Panc1 (cell line): ENCODE measurements at regions not wholly inside any gene's neighbourhood (a gene's known extent, or its start where the extent isn't known, plus 50 kb on each side); places are given as distances from the start of the nearest gene placed in this dataset.

Source experiments
- ATAC-seq: fragments of 200-7000 bp; cut with Tn5 transposase; 2 replicates; pipeline ENCODE4 v1.9.1; 2020; ENCODE audit warnings: mild to moderate bottlenecking, moderate library complexity
- BruUV-seq: library from RNA; stranded (reverse); fragments of 400-500 nt; replicated peaks from 2 replicates; lab custom pipeline; 2021; lab: Mats Ljungman, UMichigan
- CTCF ChIA-PET: fragments of 300-600 bp; sonication (Branson Sonifier 250); formaldehyde crosslinking; loops from one replicate; lab custom pipeline; 2022; ENCODE audit warnings: antibody characterized with exemption; lab: Charles Lee
- POLR2A ChIA-PET: fragments of 300-600 bp; sonication (Branson Sonifier 250); formaldehyde crosslinking; loops from one replicate; lab custom pipeline; 2022; ENCODE audit warnings: antibody characterized with exemption; lab: Charles Lee
- DNase-seq: peaks from one replicate; pipeline ENCODE4 v3.0.0-alpha.2; 2010; ENCODE audit warnings: low read depth, low spot score
- H3K27ac ChIP-seq: 2 replicates; pipeline ENCODE4 v1.5.1; 2011; ENCODE audit warnings: mild to moderate bottlenecking, low read length, inconsistent platforms
- H3K27me3 ChIP-seq: fragments of 200-500 bp; sonication (Bioruptor generic); 2 replicates; pipeline ENCODE4 v1.6.0; 2014; ENCODE audit warnings: low read length, inconsistent platforms; ENCODE audit not compliant: control insufficient read depth, insufficient read depth
- H3K36me3 ChIP-seq: fragments of 200-500 bp; sonication (Bioruptor generic); 2 replicates; pipeline ENCODE4 v1.5.1; 2014; ENCODE audit warnings: inconsistent platforms, mild to moderate bottlenecking, low read length, moderate library complexity; ENCODE audit not compliant: control insufficient read depth, insufficient read depth
- H3K4me1 ChIP-seq: 2 replicates; pipeline ENCODE4 v1.5.1; 2011; ENCODE audit warnings: inconsistent platforms, mild to moderate bottlenecking, low read length, moderate library complexity; ENCODE audit not compliant: control insufficient read depth, insufficient read depth
- H3K4me3 ChIP-seq, 2 experiments: 2 replicates each; pipeline ENCODE4 v1.5.1; 2011 to 2012; ENCODE audit warnings: low read depth in 2 of 2, low read length in 2 of 2, mild to moderate bottlenecking in 2 of 2, inconsistent platforms in 1 of 2, moderate library complexity in 1 of 2
- H3K9me3 ChIP-seq: fragments of 200-500 bp; sonication (Bioruptor generic); 2 replicates; pipeline ENCODE4 v1.5.1; 2014; ENCODE audit warnings: low read depth, mild to moderate bottlenecking, inconsistent platforms, low read length, moderate library complexity; ENCODE audit not compliant: control insufficient read depth, insufficient read depth
- POLR2AphosphoS5 ChIP-seq: IDR thresholded peaks from 2 replicates; pipeline ENCODE4 v1.6.1; 2012; ENCODE audit warnings: mild to moderate bottlenecking, low read depth, low read length, moderate library complexity
- SIN3A ChIP-seq: IDR thresholded peaks from 2 replicates; pipeline ENCODE4 v1.6.1; 2012; ENCODE audit warnings: low read depth, mild to moderate bottlenecking, low read length, moderate library complexity, borderline replicate concordance; ENCODE audit not compliant: insufficient read depth
- TCF7L2 ChIP-seq: IDR thresholded peaks from 2 replicates; pipeline ENCODE4 v1.6.1; 2011; ENCODE audit warnings: mild to moderate bottlenecking, low read depth, low read length, inconsistent platforms
- in situ Hi-C: cut with HindIII; loops from 2 replicates; pipeline ENCODE4 v1.10.0; 2016; ENCODE audit warnings: low sequenced_read_pairs, low pct_unique_long_range_greater_than_20kb
- intact Hi-C: fragments of 100-400 bp; cut with micrococcal nuclease; formaldehyde crosslinking; loops from one replicate; pipeline ENCODE4 v1.10.0; 2022; ENCODE audit not compliant: unreplicated experiment
- TF ChIP-seq, protein P1 (sequence below), 2 experiments: IDR thresholded peaks; 2 replicates each; pipeline ENCODE4 v1.6.1; 2011 to 2012; ENCODE audit warnings: low read depth in 2 of 2, control low read depth in 1 of 2, low read length in 1 of 2, mild to moderate bottlenecking in 1 of 2, moderate library complexity in 1 of 2; ENCODE audit not compliant: insufficient read depth in 1 of 2
- TF ChIP-seq, protein P2 (sequence below): fragments of 450-650 bp; IDR thresholded peaks from 2 replicates; pipeline ENCODE4 v1.5.1; 2017; ENCODE audit warnings: mild to moderate bottlenecking

DNA sequence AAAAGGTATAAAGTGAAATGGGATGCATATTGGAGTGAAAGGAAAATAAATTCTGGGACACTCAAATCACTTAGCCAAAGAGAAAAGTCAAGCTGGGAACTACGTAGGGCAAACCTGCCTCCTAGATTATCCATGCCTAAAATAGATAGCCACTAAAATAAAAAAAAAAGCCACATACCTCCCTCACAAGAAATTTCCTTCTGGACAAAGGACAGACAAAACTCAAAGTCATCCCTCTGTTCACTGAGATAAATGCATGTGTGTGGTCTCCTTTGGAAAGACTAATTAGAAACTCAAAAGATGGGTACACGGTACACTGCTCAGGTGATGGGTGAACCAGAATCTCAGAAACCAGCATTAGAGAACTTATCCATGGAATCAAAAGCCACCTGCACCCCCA is 65.2 kb upstream of the MME start:
- no peak for ATAC-seq
- in situ Hi-C loops (no loop called here), intact Hi-C loops (no loop called here)
- no TSS peak for BruUV-seq
- Histone ChIP-seq H3K4me3 (no peak overlapping the region), H3K27ac (no peak overlapping the region), H3K4me1 (no peaks in the 10 kb centered on the region), H3K36me3 (no peaks in the 10 kb centered on the region), H3K27me3 (no peaks in the 10 kb centered on the region), H3K9me3 (no peaks in the 10 kb centered on the region)
- ChIA-PET POLR2A (no interaction called here), CTCF (no interaction called here)
- no peak for TF ChIP-seq POLR2AphosphoS5
- TF ChIP-seq, protein P1, sequence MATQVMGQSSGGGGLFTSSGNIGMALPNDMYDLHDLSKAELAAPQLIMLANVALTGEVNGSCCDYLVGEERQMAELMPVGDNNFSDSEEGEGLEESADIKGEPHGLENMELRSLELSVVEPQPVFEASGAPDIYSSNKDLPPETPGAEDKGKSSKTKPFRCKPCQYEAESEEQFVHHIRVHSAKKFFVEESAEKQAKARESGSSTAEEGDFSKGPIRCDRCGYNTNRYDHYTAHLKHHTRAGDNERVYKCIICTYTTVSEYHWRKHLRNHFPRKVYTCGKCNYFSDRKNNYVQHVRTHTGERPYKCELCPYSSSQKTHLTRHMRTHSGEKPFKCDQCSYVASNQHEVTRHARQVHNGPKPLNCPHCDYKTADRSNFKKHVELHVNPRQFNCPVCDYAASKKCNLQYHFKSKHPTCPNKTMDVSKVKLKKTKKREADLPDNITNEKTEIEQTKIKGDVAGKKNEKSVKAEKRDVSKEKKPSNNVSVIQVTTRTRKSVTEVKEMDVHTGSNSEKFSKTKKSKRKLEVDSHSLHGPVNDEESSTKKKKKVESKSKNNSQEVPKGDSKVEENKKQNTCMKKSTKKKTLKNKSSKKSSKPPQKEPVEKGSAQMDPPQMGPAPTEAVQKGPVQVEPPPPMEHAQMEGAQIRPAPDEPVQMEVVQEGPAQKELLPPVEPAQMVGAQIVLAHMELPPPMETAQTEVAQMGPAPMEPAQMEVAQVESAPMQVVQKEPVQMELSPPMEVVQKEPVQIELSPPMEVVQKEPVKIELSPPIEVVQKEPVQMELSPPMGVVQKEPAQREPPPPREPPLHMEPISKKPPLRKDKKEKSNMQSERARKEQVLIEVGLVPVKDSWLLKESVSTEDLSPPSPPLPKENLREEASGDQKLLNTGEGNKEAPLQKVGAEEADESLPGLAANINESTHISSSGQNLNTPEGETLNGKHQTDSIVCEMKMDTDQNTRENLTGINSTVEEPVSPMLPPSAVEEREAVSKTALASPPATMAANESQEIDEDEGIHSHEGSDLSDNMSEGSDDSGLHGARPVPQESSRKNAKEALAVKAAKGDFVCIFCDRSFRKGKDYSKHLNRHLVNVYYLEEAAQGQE (IDR thresholded peaks at IDR 0.05; ENCODE audit: insufficient read depth in 1 of 2, low read depth in 2 of 2, low read length in 1 of 2) = no peak
- no peak for TF ChIP-seq TCF7L2
- TF ChIP-seq, protein P2, sequence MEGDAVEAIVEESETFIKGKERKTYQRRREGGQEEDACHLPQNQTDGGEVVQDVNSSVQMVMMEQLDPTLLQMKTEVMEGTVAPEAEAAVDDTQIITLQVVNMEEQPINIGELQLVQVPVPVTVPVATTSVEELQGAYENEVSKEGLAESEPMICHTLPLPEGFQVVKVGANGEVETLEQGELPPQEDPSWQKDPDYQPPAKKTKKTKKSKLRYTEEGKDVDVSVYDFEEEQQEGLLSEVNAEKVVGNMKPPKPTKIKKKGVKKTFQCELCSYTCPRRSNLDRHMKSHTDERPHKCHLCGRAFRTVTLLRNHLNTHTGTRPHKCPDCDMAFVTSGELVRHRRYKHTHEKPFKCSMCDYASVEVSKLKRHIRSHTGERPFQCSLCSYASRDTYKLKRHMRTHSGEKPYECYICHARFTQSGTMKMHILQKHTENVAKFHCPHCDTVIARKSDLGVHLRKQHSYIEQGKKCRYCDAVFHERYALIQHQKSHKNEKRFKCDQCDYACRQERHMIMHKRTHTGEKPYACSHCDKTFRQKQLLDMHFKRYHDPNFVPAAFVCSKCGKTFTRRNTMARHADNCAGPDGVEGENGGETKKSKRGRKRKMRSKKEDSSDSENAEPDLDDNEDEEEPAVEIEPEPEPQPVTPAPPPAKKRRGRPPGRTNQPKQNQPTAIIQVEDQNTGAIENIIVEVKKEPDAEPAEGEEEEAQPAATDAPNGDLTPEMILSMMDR = no peak
- TF ChIP-seq SIN3A = no peak
- DNase-seq = no peak

DNA sequence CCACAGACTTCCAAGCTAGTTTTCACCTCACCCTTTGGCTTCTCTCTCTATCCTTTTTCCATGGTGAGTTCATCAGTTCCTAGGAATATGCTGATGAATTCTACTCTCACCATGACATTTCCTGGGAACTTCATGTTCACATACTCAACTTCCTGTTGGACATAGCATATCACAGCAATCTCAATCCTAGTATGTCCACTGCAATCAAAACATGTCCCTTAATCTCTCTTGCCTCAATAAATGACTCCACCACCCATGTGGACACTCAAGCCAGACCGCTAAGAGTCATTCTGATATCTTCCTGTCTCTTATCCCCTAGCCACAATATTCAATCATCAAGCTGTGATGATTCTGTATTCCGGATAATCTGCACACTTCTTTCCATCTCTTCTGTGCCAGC is 66.7 kb upstream of the MME start:
- ChIA-PET POLR2A (no interaction called here), CTCF (no interaction called here)
- in situ Hi-C loops = no loop called here
- Histone ChIP-seq H3K4me3 (no peak overlapping the region), H3K36me3 (no peaks in the 10 kb centered on the region), H3K27ac (no peak overlapping the region), H3K4me1 (no peaks in the 10 kb centered on the region), H3K9me3 (no peaks in the 10 kb centered on the region), H3K27me3 (no peaks in the 10 kb centered on the region)
- intact Hi-C loops = no loop called here
- no peak for DNase-seq
- no peak for TF ChIP-seq POLR2AphosphoS5
- no peak for TF ChIP-seq TCF7L2
- TF ChIP-seq, protein P2 = no peak
- TF ChIP-seq, protein P1 (IDR thresholded peaks at IDR 0.05; ENCODE audit: insufficient read depth in 1 of 2, low read depth in 2 of 2, low read length in 1 of 2) = no peak
- no peak for TF ChIP-seq SIN3A
- no TSS peak for BruUV-seq
- ATAC-seq = no peak
